ENCODE measurements at regions not wholly inside any gene's neighbourhood (a gene's known extent, or its start where the extent isn't known, plus 50 kb on each side); places are given as distances from the start of the nearest gene placed in this dataset.
"Not testable (repeated sequence)": the region's sequence is repeated elsewhere in the genome, so short reads cannot be mapped to it uniquely, and the experiment has no call there.

GRCh38 chr4:98828801-98829200, 100.1 kb downstream of the EIF4E start:
- H3K27ac ChIP-seq = no peak overlapping the region
- H4K20me1 ChIP-seq = no peaks in the 10 kb centered on the region
- no peak overlapping the region for H3K4me2 ChIP-seq
- peaks cover 6 to 10% (median 9%) of the 10 kb centered on the region in 10 experiments; a peak in 16 of 20 replicates for H3K4me1 ChIP-seq
- H3K4me3 ChIP-seq = no peak overlapping the region
- H3K9me3 ChIP-seq (replicated peaks in 1 of 11) = no peaks in the 10 kb centered on the region
- no peak overlapping the region for H3K9ac ChIP-seq
- H3K36me3 ChIP-seq = no peaks in the 10 kb centered on the region
- no peaks in the 10 kb centered on the region for H3K27me3 ChIP-seq
- no peak for TF ChIP-seq Cebpa-rat (IDR thresholded peaks at IDR 0.05)

GRCh38 chr4:98827661-98828060, 101.3 kb downstream of the EIF4E start:
- Histone ChIP-seq H3K4me2 (peak overlapping the region; percentile 3 to 62 (median 44); a peak in 18 of 22 replicates), H3K9me3 (replicated peaks in 1 of 11) (no peaks in the 10 kb centered on the region), H3K27ac (no peak overlapping the region), H3K4me1 (peaks cover 6 to 10% (median 9%) of the 10 kb centered on the region in 10 experiments; a peak in 16 of 20 replicates), H3K36me3 (no peaks in the 10 kb centered on the region), H3K9ac (no peak overlapping the region), H3K27me3 (no peaks in the 10 kb centered on the region), H3K4me3 (no peak overlapping the region), H4K20me1 (no peaks in the 10 kb centered on the region)
- no peak for TF ChIP-seq Cebpa-rat (IDR thresholded peaks at IDR 0.05)

- Histone ChIP-seq H3K9me3 (replicated peaks in 1 of 11) (peaks cover 6 to 14% (median 8%) of the 10 kb centered on the region in 11 experiments), H3K4me2 (no peak overlapping the region)
- no peak for TF ChIP-seq Cebpa-rat (IDR thresholded peaks at IDR 0.05)
Measured at GRCh38 chr4:98822144-98822543, 106.8 kb downstream of the EIF4E start.

GRCh38 chr4:98818116-98818515, 110.8 kb downstream of the EIF4E start:
- not testable (repeated sequence) for H3K4me1 ChIP-seq, H3K27ac ChIP-seq, H3K4me2 ChIP-seq, H3K9ac ChIP-seq, H3K36me3 ChIP-seq, H3K27me3 ChIP-seq, H4K20me1 ChIP-seq, H3K4me3 ChIP-seq
- H3K9me3 ChIP-seq (replicated peaks in 1 of 11) = peaks cover 24 to 39% (median 29%) of the 10 kb centered on the region in 11 experiments

More at GRCh38 chr4:98822144-98822543, 106.8 kb downstream of the EIF4E start:
- H4K20me1 ChIP-seq = no peaks in the 10 kb centered on the region
- H3K36me3 ChIP-seq = peaks cover 0 to 1% (median 0%) of the 10 kb centered on the region in 11 experiments; a peak in 2 of 22 replicates
- no peak overlapping the region for H3K4me3 ChIP-seq
- peaks cover under 1 to 3% (median 2%) of the 10 kb centered on the region in 10 experiments; a peak in 14 of 20 replicates for H3K4me1 ChIP-seq
- no peak overlapping the region for H3K27ac ChIP-seq
- no peaks in the 10 kb centered on the region for H3K27me3 ChIP-seq
- no peak overlapping the region for H3K9ac ChIP-seq

- H3K36me3 ChIP-seq = peaks cover 0 to 6% (median 0%) of the 10 kb centered on the region in 11 experiments; a peak in 2 of 22 replicates
- no peak overlapping the region for H3K4me2 ChIP-seq
- no peaks in the 10 kb centered on the region for H3K4me1 ChIP-seq
- peaks cover 24 to 39% (median 29%) of the 10 kb centered on the region in 11 experiments for H3K9me3 ChIP-seq (replicated peaks in 1 of 11)
- no peaks in the 10 kb centered on the region for H4K20me1 ChIP-seq
- H3K27ac ChIP-seq = no peak overlapping the region
- H3K27me3 ChIP-seq = no peaks in the 10 kb centered on the region
- H3K9ac ChIP-seq = no peak overlapping the region
- H3K4me3 ChIP-seq = no peak overlapping the region
- no peak for TF ChIP-seq Cebpa-rat (IDR thresholded peaks at IDR 0.05)
Measured at GRCh38 chr4:98816816-98817215, 112.1 kb downstream of the EIF4E start.

GRCh38 chr4:98816386-98816785, 112.5 kb downstream of the EIF4E start:
- no peaks in the 10 kb centered on the region for H4K20me1 ChIP-seq
- H3K36me3 ChIP-seq = peaks cover 0 to 6% (median 0%) of the 10 kb centered on the region in 11 experiments; a peak in 2 of 22 replicates
- peaks cover 24 to 39% (median 29%) of the 10 kb centered on the region in 11 experiments for H3K9me3 ChIP-seq (replicated peaks in 1 of 11)
- H3K27me3 ChIP-seq = no peaks in the 10 kb centered on the region
- no peak overlapping the region for H3K4me3 ChIP-seq
- H3K9ac ChIP-seq = no peak overlapping the region
- no peaks in the 10 kb centered on the region for H3K4me1 ChIP-seq
- H3K27ac ChIP-seq = no peak overlapping the region
- no peak overlapping the region for H3K4me2 ChIP-seq
- no peak for TF ChIP-seq Cebpa-rat (IDR thresholded peaks at IDR 0.05)

- Histone ChIP-seq H3K36me3 (no peaks in the 10 kb centered on the region), H3K4me3 (no peak overlapping the region), H3K9ac (no peak overlapping the region), H3K4me1 (0 out of 20 replicates have a peak, but pooled peaks cover 0 to 4% (median 0%) of the 10 kb centered on the region in 10 experiments), H3K4me2 (no peak overlapping the region), H3K27me3 (no peaks in the 10 kb centered on the region), H3K9me3 (replicated peaks in 1 of 11) (no peaks in the 10 kb centered on the region), H3K27ac (no peak overlapping the region), H4K20me1 (no peaks in the 10 kb centered on the region)
- TF ChIP-seq Cebpa-rat (IDR thresholded peaks at IDR 0.05) = no peak
Measured at GRCh38 chr4:98804403-98804802, 124.5 kb downstream of the EIF4E start.

GRCh38 chr4:98803251-98803650, 125.7 kb downstream of the EIF4E start:
- no peak for TF ChIP-seq Cebpa-rat (IDR thresholded peaks at IDR 0.05)
- Histone ChIP-seq H3K9me3 (replicated peaks in 1 of 11) (no peaks in the 10 kb centered on the region), H3K27me3 (no peaks in the 10 kb centered on the region), H3K27ac (no peak overlapping the region), H3K4me3 (no peak overlapping the region), H4K20me1 (no peaks in the 10 kb centered on the region), H3K4me2 (0 out of 22 replicates have a peak overlapping the region, but pooled peaks of 2 of the 11 experiments have one; percentile 9 to 15), H3K9ac (no peak overlapping the region), H3K4me1 (0 out of 20 replicates have a peak, but pooled peaks cover 0 to 4% (median 0%) of the 10 kb centered on the region in 10 experiments), H3K36me3 (no peaks in the 10 kb centered on the region)

GRCh38 chr4:98802770-98803198, 126.1 kb downstream of the EIF4E start:
- Histone ChIP-seq H3K36me3 (no peaks in the 10 kb centered on the region), H3K4me2 (0 out of 22 replicates have a peak overlapping the region, but pooled peaks of 1 of the 11 experiments have one; percentile 15), H3K27ac (no peak overlapping the region), H3K4me1 (0 out of 20 replicates have a peak, but pooled peaks cover 0 to 4% (median 0%) of the 10 kb centered on the region in 10 experiments), H3K9me3 (replicated peaks in 1 of 11) (no peaks in the 10 kb centered on the region), H4K20me1 (no peaks in the 10 kb centered on the region), H3K27me3 (no peaks in the 10 kb centered on the region), H3K4me3 (no peak overlapping the region), H3K9ac (no peak overlapping the region)
- no peak for TF ChIP-seq Cebpa-rat (IDR thresholded peaks at IDR 0.05)

GRCh38 chr4:98801259-98801725, 127.6 kb downstream of the EIF4E start:
- H3K4me2 ChIP-seq = no peak overlapping the region
- H3K4me3 ChIP-seq = no peak overlapping the region
- 0 out of 20 replicates have a peak, but pooled peaks cover 0 to 4% (median 0%) of the 10 kb centered on the region in 10 experiments for H3K4me1 ChIP-seq
- H3K27me3 ChIP-seq = no peaks in the 10 kb centered on the region
- H3K36me3 ChIP-seq = no peaks in the 10 kb centered on the region
- TF ChIP-seq Cebpa-rat (IDR thresholded peaks at IDR 0.05) = no peak
- no peaks in the 10 kb centered on the region for H3K9me3 ChIP-seq (replicated peaks in 1 of 11)
- no peaks in the 10 kb centered on the region for H4K20me1 ChIP-seq
- H3K9ac ChIP-seq = no peak overlapping the region
- H3K27ac ChIP-seq = no peak overlapping the region

Data from BLaER1 treated with 17β-estradiol and CSF1 and Interleukin-3, amounts not matched to agents 10 nM and 100 nM (cell line).